Activated T-cell treated with anti-CD3 and anti-CD28 coated beads for 4 hours (primary cell): ENCODE measurements at regions not wholly inside any gene's neighbourhood (a gene's known extent, or its start where the extent isn't known, plus 50 kb on each side); places are given as distances from the start of the nearest gene placed in this dataset.
A peak's percentile ranks its signal among the peaks of the same experiment; 100 is the strongest.

ENCODE experiments used
- DNase-seq: peaks from one replicate; pipeline ENCODE4 v3.0.0-alpha.2; 2020

DNA sequence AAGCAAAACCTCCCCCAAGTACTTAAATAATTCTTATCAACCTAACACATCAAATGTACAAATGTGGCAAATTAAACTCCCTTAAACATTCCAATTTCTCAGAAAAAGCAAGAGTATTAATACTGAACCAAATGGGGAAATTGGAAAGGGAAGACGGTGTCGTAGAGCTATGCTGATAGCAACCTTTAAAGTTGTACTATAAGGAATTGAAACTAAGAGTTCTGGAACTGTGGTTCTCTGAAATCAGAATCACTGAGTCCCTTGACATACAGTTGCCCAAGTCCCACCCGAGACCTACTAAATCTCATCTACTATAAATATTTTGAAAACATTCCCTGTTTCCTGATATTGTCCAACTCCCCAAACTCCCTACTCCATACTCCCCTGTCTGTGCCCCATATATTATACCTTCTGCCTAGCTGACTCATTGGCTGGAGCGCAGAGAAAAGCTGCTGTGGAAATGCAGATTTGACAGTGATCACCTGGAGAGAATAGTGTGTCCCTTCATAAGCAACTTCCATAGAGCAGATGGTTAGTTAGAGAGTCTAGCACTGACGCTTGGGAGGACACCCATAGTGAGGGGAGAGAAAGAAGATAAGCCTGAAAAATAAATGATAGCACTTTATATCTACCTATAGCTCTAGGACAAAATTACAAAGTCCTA, 51.4 kb upstream of the ITM2B start:
- DNase-seq, result no peak

DNA sequence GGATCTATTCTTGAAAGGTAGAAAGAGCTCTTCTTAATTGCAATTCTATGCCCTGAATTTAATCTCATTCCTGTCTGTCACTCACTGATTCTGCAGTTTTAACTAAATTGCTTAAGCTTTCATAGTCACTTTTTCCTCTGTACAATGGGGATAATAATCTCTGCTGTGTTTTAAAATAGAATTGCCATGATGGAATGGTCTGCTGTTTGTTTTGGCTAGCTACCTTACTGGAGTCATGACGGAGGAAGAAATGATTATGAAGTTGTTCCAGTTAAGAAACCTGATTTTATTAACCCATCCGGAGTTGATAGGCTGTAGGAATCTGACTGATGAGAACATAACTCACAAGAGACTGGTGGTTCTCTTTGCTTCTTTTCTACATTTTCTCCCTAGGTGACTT, 54.9 kb upstream of the ITM2B start:
- DNase-seq, result no peak

DNA sequence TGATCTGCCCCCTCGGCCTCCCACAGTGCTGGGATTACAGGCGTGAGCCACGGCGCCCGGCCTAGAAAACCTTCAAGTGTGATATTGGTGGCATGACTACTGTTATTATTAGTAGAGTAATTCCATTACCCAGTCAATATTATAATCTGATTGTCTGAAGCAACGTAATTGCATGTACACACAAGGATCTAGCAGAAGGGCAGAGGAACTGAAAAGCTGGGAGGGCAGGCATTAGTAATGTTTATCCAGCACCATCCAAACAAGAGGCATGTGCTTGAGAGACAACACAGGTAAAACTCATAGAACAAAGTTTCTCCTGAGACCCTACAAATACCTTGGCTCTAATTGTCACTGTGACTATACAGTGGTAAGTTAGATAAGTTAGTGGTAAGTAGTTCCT, 56.2 kb upstream of the ITM2B start:
- no peak for DNase-seq

DNA sequence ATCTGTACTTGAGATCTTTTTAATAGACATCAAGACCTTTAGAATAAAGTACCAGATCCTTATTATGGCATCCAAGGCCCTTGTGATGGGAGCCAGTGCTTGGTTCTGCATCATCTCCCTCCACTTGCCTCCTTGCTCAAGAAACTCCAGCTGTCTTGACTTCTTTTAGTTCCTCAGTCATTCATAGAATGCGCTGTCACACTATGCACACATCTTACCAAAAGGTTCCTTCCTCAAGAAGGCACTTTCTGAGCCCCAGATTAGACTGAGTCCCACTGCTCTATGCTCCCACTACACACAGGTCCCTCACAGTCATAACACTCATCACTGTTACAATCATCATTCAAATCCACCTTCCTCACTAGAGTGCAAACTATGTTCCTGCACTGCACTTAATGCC, 57.8 kb upstream of the ITM2B start:
- no peak for DNase-seq

DNA sequence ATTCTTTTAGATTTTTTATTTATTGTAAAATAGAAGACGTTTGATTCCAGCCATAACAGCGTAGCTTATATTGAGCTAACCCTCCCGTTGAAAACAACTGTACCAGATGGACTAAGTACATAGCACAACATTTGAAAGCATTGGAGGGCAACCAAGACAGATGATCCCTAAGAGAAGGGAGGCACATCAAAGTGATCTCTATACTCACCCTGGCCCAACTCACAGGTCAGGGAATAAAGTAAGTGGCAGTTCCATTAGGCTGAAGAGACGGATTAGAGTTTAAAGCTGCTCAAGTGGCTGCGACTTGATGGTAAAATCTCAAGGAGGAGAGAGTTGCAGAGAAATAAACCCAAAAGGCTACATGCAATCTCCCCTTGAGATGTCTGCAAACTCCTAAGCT, 65.1 kb upstream of the ITM2B start:
- no peak for DNase-seq

DNA sequence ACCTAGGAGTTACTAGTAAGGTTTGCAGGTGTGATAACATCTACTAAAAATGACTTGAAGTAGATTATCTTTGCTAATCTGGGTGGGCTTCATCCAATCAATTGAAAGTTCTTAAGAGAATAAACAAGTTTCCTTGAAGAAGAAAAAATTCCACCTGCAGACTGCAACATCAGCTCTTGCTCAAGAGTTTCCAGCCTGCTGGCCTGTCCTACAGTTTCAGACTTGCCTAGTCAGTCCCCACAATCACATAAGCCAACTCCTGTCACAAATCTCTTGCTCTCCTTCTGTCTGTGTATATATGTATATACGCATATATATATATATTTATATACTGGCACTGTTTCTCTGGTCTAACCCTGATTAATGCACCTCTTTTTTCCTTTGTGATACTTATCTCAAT, 67.3 kb upstream of the ITM2B start:
- no peak for DNase-seq

DNA sequence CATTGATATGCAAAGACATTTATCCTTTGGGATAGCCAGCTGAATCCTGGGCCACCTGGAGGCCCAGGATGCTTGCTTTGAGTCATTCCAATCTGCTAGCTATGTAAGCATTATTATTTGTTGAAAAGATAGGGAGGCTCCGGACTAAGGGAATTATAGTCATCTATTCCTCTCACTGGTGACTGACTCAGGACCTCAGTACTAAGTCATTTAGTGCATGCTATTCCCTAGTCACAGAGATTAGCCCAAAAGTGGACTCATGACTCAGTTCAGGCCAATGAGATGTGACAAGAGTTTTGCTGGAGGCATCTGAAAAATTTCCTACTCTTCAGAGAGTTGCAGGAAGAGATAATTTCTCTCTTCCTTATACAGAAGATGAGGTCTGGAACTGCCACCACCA, 67.9 kb upstream of the ITM2B start:
- DNase-seq, result no peak

DNA sequence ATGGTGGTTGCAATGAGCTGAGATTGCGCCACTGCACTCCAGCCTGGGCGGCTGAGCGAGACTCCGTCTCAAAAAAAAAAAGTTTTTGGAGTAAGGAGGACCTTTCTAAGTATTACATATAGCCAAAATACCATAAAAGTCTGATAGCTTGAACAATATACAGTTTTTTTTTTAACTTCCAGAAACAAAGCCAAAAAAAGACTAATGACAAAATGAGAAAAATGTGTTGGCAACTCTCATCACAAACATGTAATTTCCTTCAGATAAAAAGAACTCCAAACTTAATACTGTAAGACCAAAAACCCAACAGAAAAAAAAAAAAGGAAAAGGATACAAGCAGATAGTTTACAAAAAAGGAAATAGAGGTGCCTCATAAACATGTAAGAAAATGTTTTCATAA, 68.2 kb upstream of the MED4 start:
- DNase-seq, result no peak

DNA sequence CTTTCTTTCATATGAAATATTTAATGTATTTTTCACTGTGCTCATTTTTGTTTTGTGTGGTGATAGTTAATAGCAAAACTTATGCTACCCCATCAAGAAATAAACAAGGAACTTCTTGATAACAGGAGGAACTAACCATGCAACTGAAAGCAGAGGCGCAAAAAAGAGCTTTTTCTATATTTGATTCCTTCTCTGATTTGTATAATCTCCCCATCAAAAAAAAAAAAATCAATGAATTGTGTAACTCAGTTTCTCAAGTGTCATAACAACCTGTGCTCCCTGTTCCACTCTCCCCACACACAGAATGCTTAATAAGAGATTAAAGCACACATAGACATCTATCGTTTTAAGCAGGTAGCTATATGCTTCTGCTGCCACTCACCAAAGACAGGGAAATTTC, 67.3 kb upstream of the MED4 start:
- DNase-seq, result no peak

DNA sequence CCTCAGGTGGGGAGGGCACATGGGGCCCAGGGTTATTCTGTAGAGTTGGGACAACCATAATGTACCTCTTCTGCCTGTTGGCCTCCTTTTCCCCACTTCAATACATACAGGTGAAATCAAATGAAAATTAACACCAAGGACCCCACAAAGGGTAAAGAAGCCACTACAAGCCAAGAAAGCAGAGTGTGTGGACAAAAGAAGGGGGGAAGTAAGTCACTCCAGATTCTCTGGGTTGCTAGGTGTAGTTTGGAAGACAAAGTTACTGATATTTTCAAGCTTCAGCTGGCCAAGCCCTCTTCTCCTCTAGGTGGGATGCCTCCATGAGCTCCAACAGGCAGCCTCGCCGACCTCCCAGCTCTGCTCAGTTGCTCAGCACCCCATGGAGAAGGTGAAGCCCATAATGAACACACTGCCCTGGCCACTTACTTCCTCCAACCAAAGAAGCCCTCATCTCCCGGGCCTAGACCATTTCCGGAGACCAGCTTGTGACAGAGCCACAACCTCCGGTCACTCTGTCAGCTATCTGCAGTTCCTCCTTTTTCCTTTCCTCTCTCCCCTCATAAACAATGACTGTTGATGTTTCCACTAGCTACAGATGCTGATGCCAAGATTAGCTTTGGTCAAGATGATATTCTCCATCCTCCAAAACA, 66.8 kb upstream of the MED4 start:
- DNase-seq, result no peak

DNA sequence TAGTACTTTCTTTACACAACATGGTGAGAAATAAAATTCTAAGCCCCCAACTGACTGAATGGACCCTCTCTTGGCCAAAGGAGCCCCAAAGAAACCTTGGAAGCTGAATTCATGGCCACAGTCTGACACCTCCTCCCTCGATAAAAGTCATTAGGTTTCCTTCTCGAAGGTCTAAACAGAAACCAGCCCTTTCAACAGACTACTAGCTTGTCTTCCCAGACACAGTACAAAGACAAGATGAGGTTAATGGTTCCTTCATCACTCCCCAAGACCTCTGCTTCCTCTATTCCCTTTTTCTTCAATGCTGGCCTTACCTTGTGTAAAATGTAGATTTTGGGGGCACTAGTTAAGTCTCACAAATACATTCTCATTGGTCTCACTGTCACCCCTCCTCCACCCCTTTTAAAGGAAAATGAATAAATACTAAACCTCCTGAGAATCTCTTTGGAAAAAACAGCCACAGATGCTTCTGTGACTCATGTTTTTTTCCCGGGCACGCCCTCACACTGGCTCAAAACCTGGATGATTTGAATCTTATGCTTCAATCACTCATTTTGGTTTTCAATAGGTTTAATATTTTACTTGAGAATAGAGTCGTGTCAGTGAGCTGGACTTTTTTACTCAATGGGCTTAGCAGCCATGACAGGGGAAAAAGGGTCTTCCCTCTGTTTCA, 65.8 kb upstream of the MED4 start:
- DNase-seq, result no peak

DNA sequence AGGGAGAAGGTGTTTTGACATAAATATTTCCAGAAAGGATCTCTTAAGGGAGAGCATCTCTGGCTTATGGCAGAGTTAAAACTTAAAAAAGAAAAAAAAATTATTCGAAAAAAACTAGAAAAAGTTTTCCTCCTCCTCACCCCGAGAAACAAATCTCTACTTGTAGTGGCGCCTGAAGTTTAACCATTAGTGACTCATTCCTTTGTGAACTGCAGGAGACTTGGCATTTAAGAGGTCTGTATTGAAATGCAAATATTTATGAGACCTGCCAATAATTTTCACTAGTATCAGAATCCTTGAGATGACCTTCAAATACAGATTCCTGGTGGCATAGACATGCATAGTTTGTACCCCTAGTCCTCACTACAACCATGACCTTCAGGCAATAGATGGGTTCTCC, 64.9 kb upstream of the MED4 start:
- DNase-seq, result no peak

DNA sequence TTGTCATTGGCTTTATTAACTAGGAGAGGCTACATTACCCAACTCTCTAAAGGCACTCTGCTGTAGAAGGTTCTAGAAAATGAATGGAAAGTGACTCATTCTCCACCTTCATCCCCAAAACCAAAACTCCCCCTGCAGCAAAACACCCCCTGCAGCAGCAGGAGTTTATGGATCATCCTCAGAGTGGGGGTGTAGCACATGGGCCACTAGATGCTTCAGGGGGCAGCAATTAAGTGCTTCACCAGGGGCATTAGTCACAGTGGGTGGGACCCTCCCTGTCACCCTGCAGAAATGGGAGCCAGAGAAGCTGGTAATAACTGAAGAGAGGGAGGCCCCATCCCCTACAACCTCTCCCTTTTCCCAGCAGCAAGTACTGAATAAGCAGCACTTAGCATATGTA, 64.5 kb upstream of the MED4 start:
- DNase-seq, result no peak

DNA sequence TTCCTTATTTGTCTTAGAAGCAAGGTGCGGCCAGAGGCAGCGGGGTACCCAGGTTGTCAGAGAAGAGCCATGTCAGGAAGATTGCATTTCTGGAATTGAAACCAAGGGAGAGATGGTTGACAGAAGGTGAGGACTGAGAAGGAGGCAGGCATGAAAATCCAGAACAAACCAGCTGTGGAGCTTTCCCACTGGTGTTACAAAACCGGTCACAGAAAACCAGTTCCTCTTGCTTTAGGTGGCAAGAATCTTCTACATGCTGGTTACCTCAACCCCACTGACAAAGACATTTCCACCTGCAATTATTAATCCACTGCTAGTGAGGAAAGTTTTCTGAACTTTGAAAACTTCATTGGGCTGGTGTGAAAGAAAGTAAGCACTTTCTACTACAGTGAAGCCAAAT, 64.0 kb upstream of the MED4 start:
- DNase-seq, result no peak

DNA sequence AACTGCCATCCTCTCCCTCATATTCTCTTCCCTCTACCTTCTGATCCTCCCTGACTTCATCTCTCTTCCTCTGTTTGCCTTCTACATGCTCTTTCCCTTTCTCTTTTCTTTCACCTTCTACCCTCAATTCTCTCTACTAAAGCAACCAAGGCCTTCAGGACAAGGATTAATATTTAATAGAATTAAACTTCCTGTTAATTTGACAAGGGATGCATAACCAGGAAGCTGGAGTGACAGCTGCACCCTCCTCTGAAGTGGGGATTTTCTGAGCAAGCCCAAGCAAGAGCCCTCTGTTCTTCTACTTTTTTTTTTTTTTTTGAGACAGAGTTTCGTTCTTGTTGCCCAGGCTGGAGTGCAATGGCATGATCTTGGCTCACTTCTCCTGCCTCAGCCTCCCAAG, 63.4 kb upstream of the MED4 start:
- DNase-seq, result no peak

DNA sequence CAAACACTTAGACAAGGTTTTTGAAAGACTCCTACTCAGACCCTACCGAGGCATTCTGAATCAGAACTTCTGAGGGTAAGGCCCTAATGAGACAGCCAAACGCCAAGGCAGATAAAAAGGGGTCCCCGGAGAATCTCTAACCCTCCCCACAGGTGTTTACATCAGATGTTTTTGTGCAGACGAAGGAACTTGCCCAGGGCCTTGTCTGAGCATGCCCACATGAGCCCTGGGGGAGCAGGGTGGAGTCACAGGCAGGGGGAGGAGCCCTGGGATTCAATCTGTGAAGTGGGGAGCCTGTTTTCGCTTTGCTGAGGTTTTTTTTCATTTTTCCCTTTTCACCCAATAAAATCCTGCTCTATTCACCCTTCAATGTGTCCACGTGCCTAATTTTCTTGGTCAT, 61.6 kb upstream of the MED4 start:
- peak; percentile 68 for DNase-seq

DNA sequence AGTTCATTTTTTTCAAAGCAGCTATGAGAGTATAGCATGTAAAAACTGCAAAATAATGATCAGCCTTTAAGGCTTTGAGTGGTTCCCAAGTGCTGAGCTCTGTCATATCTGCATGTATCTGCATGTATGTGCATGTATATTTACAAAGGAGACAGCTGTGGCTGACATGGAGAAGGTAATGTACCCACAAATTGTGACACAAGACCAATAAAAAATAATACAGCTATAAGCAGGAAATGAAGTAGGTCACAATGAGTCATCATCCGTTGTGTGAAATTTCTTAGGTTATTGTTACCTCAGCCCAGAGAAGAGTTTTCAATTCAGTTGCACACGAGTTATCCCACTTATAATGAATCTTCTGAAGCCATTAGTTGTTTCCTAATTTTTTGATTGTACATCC, 60.9 kb upstream of the MED4 start:
- no peak for DNase-seq

DNA sequence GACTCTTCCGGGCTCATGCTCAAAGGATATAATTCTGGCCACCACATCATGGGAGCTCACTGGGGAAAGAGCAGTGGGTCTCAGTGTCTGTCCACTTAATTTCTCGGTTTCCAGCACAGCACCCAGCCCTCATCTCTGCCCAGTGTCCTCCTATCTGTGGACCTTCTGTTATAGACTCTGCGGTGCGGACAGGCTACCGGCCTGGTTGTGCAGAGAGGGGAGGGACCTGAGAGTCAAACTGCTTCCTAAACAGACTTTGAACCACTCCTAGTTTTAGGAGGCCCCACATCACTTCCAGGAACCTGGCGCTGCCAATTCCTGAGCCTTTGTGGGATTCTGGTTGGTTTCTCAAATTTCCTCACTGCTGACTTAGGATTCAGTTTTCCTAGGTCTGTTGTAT, 59.8 kb upstream of the MED4 start:
- no peak for DNase-seq

DNA sequence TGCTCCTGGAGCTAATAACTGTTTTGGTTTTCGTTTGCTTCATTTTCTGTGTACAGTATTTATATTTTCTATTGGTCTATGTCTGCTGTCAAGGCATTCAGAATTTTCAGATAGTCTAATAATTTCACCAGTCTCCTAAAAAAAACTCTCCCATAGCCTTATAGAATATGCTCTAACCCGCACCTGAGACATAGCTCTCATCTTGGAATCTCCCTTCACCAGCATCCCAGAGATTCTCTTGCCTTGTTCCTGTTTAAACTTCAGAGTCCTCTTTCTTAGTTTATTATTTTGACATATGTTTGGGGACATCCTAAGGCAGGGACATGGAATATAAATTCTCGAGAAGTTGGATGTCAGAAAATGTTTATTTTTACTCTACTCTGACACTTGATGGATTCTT, 58.3 kb upstream of the MED4 start:
- no peak for DNase-seq

DNA sequence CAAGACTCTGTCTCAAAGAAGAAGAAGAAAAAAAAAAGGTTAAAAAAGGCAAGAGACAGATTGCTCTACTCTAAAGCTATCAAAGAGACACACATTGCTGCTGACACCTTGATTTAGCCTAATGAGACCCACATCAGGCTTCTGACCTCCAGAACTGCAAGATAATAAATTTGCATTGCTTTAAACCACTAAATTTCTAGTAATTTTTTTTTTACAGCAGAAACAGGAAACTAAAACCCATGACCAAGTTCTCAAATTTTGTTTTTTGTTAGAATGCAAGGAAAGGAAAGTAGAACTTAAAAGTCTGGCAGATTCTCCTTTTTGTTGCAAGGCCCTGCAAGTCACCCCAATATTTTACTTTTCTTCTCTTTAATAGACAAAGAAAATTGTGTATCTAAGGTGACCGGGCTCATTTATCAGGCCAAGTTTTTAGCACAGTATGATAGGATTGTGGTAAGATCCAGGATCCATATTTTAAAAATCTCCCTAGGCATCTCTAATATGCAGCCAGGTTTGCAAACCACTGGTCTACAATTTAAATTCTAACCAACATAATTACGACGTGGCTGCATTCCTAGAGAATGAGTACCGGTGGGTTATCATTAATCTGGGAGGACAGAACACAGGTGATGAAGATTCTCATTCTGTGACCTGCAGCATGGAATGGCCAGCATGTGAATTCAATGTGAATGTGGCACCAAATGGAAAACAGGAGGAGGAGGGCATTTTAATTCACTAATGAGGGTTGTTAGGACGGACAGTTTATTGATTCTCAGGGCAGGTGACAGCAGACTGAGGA, 56.7 kb upstream of the MED4 start:
- DNase-seq, result no peak

DNA sequence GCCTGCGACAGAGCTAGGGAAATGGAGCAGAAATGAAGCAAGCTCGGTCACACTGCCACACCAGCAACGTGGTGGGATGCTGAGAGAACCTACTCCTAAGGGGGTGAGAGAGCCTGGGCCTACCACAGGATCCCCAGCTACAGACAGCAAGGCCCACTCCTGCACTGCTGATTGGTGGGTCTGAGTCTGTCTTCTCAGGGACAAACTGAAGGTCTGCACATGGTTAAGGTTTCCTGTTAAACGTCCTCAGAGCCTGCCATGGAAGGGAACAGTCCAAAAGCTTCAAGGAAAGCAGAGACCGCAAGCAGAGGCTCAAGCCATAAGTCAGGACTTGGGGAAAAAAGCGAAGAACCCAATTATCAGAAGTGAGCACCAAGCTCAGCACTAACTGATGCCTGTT, 53.5 kb upstream of the MED4 start:
- no peak for DNase-seq

DNA sequence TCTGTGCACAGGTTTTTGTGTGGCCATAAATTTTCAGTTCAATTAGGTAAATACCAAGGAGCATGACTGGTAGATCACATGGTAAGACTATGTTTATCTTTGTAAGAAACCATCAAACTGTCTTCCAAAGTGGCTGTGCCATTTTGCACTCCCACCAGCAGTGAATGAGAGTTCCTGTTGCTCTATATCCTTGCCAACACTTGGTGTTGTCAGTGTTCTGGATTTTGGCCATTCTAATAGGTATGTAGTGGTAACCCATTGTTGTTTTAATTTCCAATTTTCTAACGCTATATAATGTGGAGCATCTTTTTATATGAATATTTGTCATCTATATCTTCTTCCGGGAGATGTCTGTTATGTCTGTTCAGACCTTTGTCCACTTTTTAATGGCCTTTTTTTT, 51.7 kb upstream of the MED4 start:
- no peak for DNase-seq

DNA sequence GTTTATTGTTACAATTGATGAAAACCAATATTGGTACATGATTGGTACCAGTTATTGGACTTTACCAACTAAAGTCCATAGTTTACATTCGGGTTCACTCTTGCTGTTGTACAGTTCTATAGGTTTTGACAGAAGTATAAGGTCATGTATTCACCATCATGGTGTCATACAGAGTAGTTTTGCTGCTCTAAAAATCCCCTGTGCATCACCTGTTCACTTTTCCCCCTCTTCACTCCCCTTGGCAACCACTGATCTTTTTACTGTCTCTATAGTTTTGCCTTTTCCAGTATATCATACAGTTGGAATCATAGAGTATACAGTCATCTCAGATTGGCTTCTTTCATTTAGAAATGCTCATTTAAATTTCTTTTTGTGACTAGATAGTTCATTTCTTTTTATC, 51.2 kb upstream of the MED4 start:
- DNase-seq, result no peak
